GM19043 (cell line): ENCODE measurements at regions not wholly inside any gene's neighbourhood (a gene's known extent, or its start where the extent isn't known, plus 50 kb on each side); places are given as distances from the start of the nearest gene placed in this dataset.
"Not testable (repeated sequence)": the region's sequence is repeated elsewhere in the genome, so short reads cannot be mapped to it uniquely, and the experiment has no call there.

Source experiments
- ATAC-seq: cut with Tn5 transposase; IDR thresholded peaks from one replicate; pipeline ENCODE4 v1.9.1; 2021; ENCODE audit warnings: low read depth; ENCODE audit not compliant: unreplicated experiment

DNA sequence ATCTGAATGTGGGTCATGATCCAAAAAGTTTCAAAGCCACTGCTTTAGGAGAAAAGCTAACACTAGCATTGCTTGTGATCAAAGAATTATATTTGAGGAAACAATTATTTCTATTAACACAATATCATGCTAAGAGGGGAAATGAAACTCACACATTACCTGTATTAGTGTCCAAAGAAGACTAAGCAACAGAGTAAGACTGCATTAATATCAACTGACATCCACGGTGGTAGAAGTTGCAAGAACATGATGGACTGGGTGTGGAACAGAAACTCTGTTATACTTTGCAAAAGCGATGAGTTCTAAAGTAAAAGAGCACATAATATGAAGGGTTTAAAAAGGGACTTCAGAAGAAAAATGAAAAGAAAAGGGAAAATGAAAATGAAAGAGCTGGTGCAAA, 648.3 kb upstream of the NECTIN3 start:
- ATAC-seq: no peak

DNA sequence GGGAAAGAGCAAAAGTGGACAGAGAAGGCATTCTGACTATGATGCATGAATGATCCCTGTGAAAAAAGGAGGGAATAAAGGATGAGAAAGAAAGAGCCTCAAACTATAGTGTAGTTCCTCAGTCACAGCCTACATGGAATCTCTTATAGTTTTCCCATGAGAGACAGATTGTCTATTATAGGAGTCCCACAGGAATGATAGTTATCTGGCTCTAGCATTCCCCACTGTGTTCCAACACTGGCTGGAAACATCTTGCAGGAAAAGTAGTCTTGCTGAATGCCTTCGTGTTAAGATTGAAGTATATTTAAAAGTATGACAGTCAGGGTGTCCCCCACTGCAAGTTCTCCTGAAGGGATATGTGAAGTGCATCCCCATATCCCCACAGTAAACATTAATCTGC, 641.5 kb upstream of the NECTIN3 start:
- ATAC-seq: no peak

DNA sequence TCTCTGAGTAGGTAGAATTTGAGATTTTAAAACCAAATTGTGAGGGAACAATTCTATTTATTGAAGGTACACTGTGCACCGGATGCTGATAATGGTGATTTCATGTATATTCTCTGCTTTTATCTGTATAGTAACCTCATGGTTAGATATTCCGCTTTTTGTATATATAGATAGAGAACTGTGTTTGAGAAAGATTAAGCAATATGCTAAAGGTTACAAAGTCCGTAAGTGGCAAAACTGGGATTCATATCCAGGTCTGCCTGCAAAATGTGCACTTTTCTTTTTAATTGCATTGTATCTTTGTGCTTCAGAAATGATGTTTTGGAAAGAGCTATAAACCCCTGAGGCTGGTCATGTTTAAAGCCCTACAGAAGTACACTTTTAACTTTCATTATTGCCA, 635.4 kb upstream of the NECTIN3 start:
- no peak for ATAC-seq

- ATAC-seq: not testable (repeated sequence)
Observed at GRCh38 chr3:110440066-110440653, 631.5 kb upstream of the NECTIN3 start.

DNA sequence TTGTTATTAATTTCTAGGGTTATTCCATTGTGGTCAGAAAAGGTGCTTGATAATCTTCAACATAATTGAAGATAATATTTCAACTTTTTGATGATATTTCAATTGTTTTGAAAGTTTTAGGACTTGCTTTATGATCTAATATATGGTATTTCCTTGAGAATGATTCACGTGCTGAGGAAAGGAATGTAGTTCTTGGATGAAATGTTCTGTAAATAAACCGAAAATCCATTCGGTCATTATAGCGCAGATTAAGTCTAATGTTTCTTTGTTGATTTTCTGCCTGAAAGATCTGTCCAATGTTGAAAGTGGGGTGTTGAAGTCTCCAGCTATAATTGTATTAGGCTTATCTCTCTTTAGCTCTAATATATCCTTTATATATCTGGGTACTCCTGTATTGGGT, 617.5 kb upstream of the NECTIN3 start:
- no peak for ATAC-seq

- no peak for ATAC-seq
Observed at GRCh38 chr3:110456001-110456400, 615.6 kb upstream of the NECTIN3 start.

GRCh38 chr3:110456438-110457138, 615.0 kb upstream of the NECTIN3 start:
- ATAC-seq: no peak

- ATAC-seq: no peak
Observed at GRCh38 chr3:110457508-110457907, 614.1 kb upstream of the NECTIN3 start.

GRCh38 chr3:110459021-110459420, 612.6 kb upstream of the NECTIN3 start:
- no peak for ATAC-seq

- ATAC-seq: no peak
Observed at GRCh38 chr3:110470310-110470709, 601.3 kb upstream of the NECTIN3 start.

DNA sequence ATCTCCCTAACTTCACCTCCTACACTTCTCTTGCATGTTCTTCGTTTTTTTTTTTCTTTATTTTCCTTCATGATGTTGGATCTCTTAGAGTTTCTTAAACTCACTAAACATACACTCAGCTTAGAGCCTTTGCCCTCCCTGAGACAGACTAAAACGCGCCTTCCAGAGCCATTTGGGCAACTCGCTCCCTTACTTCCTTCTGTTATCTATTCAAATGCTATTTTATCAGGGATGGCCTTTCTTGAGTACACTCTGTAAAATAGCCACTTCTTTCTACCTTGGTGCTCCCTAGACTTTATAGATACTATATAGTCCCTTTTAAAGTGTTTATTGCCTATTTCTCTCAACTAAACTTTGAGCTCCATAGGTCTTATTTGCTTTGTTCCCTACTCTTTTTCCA, 598.2 kb upstream of the NECTIN3 start:
- no peak for ATAC-seq

DNA sequence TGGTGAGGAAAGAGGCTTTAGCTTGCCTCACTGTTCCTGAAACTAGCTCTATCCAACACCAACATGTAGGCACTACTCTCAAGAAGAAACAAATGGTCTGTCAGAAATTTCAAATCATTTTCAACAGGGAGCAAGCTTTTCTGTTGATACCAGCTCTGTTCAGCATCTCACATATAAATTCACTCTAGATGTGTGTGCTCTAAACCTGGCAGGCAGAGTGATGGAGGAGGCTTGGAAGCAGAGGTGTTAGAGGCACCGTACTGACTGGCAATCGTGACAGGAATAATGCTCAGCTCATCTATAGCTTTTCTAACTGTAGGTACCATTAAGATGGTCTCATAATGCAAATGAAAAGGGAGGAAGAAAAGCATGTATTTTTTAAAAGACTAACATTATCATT, 597.2 kb upstream of the NECTIN3 start:
- no peak for ATAC-seq

- no peak for ATAC-seq
Observed at GRCh38 chr3:110478377-110479054, 593.1 kb upstream of the NECTIN3 start.

DNA sequence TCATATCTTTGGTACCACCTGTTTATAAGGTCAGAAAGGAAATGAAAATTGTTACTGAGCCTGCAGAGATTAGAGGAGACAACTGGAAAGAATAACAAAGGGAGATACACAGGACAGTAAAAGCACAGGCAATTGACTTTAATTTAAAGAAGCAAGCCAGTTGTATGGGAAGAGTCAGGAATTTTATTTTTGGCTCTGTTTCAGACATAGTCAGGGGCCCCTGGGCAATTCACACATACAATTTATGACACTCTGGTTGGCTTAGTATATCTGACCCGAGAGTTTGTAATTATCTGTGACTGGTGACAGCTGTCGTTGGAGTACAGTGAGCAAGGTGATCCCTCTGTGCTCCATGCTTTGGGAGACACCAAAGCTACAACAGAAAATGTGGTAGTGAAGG, 591.9 kb upstream of the NECTIN3 start:
- ATAC-seq: no peak

- ATAC-seq: no peak
Observed at GRCh38 chr3:110485389-110485788, 586.2 kb upstream of the NECTIN3 start.

- no peak for ATAC-seq
Observed at GRCh38 chr3:110487840-110488239, 583.8 kb upstream of the NECTIN3 start.

DNA sequence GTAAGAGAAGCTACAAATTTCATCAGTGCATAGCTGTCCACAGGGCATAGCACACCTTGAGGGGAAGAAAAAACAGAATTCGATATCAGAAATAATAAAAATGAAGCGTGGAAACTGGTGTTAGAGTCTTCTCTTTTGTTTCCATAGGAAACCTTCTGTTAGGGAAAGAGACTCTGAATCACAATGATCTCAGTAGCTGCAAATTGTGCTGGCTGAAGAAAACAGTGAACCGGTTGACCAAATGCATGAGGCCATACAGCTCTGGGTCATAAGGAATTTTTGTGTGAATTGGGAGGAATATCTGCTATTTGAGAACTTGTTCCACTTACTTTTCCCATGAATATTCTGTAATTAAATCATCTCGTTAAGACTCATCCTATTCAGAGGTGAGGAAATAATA, 580.2 kb upstream of the NECTIN3 start:
- no peak for ATAC-seq

- no peak for ATAC-seq
Observed at GRCh38 chr3:110492876-110493275, 578.7 kb upstream of the NECTIN3 start.

DNA sequence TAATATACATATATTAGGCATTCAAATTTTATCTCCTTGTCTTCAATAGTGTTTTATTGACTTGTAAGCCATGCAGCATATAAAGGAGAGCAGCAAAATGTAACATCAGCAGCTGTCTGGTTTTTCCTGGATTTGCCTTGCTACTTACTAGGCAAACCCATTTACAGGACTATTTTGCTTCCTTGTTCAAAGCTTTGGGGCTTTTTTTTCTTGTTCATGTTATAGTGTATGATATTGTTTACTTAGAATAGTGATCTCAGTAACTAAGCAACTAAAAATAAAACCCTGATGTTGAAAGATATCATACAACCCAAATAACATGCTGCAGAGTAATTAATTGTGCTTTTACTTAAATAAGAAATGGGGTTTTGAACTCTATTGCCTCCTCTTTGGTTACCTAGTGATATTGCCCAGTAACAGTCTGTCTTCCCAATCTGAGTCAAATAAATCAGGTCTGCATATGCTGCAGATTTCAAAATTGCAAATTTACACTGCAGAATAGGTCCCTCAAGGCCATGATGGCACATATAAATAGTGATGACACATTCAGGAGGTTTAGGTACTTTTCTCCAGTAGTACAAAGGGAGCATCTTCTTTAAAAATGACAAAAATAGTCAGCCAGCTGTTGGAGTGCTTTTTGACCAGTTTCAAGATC, 578.1 kb upstream of the NECTIN3 start:
- ATAC-seq: no peak

GRCh38 chr3:110494093-110494490, 577.5 kb upstream of the NECTIN3 start:
- ATAC-seq: no peak

- no peak for ATAC-seq
Observed at GRCh38 chr3:110494728-110495127, 576.9 kb upstream of the NECTIN3 start.
